Left renal pelvis (tissue), 4 donors: ENCODE measurements at regions not wholly inside any gene's neighbourhood (a gene's known extent, or its start where the extent isn't known, plus 50 kb on each side); places are given as distances from the start of the nearest gene placed in this dataset.
"Not testable (repeated sequence)": the region's sequence is repeated elsewhere in the genome, so short reads cannot be mapped to it uniquely, and the experiment has no call there.

Source experiments
- DNase-seq, 4 donors: peaks; one replicate each; pipeline ENCODE4 v3.0.0-alpha.2; 2013; ENCODE audit warnings: low read depth in 4 of 4, low spot score in 3 of 4

DNA sequence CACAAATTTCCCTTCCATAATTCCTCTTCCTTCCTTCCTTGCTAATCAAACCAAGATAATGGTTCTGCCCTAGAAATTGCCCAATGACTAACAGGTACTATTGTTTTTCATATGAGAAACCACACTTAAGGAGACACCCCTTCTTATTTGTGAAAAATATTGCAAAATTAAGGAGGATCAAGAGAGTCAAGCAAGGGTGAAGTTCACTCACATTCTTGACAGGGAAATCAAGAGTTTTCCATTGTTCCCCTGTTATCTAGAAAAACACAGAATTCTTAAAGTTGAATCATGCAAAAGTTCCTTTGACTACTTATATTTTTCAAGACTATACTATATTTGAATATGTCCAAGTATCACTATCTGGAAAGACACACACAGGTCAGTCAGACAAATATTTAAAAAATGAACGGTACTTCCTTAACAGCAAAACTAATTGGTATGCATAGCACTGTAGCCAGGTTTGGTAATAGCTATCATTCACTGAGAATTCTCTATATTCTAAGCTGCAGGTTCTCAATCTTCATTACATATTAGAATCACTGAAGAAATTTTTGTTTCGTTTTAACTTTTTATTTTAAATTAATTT, 897.2 kb downstream of the DIAPH3 start:
- DNase-seq = no peak

DNA sequence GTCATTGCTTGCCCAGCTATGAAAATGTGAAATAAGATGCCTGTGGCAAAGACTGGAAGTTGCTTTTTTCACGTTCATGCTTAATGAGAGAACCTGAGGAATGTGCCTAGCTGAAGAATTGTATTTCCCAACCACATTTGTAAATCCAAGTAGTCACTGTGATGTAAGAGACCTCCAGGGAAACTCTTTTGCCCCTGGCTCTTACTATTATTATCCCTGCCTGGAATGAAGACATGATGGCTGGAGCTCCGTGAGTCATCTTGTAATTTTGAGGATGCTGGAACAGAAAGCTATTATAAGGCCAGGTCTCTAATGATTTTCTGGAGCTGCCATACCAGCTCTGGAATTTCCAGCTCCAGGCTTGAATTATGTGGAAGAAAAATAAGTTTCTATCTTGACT, 894.3 kb downstream of the DIAPH3 start:
- no peak for DNase-seq

DNA sequence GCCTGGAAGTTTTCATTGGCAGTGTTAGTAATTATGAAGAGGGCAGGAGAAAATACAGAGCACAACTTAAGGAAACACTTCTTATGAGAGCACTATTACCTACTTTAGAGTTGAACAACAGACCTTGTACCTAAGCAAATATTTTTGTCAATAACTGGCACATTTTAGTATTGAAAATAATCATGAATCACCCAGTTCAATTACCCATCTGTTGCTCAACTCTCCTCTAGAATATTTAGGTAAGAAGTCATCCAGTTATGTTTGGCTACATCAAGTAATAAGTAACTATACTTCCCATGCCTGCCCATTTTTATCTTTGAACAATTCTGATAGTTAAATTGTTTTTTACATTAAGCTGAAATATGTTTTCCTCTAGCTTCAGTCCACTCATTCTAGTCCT, 893.4 kb downstream of the DIAPH3 start:
- DNase-seq = no peak

DNA sequence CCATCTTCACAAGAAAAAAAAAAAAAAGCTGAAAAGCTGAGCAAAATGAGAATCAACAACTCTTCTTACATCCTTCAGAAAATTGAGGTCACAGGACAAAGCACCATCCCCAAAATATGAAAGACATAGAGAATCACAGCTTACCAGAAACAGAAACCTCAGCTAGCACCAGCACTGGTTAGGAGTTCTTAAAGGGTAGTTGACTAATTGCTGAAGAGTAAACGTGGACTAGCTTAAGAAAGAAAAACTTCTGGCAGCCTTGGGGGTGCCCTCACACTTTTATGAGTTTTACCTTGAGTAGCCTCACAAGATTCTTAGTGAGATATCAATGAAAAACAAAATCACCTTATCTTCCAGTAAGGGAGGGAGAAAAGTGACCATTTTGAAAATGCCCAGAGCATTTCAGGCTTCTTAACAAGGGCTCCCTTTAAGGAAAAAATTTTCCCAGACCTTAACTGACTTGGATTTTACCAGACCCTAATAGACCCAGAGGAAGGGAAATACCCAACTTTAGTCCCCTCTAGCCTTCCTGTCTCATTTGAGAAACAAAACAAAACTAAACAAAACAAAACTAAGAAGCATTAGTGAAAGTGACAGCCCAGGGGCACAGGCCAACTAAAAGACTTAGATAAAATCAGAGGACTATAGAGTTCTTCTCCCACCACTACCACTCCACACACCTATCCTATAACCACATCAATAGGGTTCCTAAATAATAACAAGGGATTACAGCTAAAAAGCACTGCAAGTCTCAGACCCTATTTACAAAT, 888.6 kb downstream of the DIAPH3 start:
- no peak for DNase-seq

DNA sequence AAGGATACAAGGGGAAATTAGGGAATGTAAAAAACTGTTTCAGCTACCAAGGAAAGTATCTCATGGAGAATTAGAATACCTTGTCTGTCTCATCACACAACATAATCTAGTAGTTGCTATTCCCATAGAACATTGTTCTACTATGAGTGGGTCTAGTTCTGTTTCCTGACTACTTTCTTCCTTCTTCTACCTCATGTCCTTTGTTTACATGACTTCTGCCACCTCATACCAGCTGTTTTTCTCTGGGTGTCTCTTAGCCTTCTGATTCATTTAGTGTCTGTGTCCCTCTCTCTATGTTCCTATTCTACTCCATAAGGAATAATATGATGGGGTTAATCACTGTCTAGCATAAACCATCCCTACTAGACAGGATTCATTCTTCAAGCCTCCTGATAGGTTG, 887.3 kb downstream of the DIAPH3 start:
- DNase-seq = no peak

DNA sequence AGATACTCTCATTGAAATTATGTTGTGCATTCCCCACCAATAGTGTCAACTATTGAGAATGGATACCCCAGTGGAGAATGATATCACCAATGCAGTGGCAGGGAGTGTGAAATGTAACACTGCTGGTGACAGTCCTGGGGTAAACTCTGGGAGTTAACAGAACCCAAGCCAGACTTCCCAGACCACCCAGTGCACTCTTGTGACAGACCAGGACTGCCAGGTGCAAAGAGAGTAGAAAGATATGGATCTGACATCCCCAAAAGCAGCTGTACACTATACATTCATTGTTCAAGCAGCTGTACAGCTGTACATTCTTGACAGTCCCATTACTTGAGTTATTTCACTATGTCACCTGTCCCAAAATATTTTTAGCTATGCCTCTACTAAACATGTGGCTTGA, 886.6 kb downstream of the DIAPH3 start:
- DNase-seq = no peak

DNA sequence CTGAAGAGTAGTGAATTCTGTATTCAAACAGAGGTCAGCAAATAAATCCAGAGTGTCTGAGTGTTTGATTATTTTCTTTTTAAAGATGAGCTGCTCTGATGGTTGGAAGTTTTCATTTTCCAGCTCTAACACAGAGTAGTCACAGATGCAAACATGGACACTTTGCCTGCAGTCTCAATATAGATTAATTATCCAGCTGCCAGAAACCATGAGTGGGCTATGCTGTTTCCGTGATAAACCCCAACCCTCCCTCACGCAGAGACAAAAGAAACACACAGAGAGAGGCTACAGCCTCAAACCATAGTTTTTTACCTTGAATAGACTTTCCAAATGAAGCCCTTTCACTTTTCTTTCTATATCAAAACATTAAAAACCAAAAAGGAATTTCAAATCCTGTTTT, 884.7 kb downstream of the DIAPH3 start:
- no peak for DNase-seq

DNA sequence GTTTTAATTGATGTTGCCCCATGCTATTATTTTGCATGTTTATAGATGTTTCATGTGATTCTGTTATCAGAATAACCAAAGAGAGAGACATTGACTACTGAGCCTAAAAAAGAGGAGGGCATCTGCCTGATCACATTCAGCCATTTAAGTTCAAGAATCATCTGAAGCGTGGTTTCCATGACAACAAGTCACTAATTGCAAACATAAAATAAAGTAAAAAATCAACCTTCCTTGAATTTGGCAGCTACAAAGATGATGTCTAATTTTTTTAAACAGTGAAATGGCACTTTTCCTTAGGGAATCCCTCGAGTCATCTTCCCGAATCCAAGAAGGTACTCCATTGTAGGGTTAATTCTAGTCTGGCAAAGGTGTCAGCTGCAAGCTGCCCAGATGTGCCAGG, 884.2 kb downstream of the DIAPH3 start:
- DNase-seq = no peak

DNA sequence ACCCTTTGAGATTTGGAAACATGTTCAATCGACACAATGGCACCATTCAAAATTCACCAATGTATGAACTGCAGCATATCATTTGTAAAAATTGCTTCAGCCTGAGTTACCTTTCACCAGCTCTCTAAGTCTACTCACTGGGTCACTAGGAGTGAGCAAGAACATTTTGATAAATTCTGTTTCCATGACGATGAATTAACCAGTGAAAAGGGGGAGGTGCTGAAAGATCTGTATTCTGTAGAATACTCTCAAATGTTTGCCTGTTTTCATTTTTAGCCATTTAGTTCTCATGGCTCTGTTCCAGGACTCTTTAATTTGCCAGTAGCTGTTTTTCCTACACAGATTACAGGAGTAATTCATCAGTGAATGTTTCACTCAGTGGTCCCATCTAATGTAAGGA, 883.4 kb downstream of the DIAPH3 start:
- no peak for DNase-seq

DNA sequence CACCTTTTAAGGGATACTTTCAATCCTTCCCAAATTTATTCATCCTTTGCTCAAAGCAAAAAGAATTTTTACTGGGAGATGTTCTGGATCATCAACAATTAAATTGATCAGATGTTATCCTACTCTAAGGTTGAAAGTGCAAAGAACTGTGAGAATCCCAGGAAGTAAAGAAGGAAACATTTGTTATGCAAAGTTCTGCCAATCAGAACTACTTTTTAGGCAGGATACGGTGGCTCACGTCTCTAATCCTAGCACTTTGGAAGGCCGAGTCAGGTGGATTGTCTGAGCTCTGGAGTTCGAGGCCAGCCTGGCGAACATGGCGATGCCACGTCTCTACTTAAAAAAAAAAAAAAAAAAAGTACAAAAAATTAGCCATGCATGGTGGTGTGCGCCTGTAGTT, 882.3 kb downstream of the DIAPH3 start:
- no peak for DNase-seq

DNA sequence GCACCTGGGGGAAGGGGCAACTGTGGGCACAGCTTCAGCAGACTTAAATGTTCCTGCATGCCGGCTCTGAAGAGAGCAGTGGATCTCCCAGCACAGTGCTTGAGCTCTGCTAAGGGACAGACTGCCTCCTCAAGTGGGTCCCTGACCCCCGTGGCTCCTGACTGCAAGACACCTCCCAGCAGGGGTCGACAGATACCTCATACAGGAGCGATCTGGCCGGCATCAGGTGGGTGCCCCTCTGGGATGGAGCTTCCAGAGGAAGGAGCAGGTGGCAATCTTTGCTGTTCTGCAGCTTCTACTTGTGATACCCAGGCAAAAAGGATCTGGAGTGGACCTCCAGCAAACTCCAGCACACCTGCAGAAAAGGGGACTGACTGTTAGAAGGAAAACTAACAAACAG, 871.5 kb downstream of the DIAPH3 start:
- not testable (repeated sequence) for DNase-seq

DNA sequence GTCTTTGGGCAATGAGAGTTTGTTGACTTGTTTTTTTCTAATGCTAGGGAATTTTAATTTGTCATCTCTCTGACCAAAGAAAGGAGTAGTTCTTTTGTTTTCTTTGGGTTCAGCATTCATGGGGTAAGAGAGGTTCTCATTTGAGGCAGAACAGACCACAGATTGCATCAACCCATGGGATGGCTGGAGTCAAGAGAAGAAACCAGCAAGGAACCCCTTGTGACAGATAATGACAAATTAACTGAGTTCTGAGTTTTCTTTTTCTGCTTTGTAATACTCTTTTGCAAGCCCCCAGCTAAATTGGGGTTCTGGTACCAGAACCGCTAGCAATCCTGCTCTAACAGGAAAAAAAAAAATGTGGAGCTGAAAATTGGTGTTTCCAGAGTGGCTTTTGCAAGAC, 864.1 kb downstream of the DIAPH3 start:
- DNase-seq = no peak

DNA sequence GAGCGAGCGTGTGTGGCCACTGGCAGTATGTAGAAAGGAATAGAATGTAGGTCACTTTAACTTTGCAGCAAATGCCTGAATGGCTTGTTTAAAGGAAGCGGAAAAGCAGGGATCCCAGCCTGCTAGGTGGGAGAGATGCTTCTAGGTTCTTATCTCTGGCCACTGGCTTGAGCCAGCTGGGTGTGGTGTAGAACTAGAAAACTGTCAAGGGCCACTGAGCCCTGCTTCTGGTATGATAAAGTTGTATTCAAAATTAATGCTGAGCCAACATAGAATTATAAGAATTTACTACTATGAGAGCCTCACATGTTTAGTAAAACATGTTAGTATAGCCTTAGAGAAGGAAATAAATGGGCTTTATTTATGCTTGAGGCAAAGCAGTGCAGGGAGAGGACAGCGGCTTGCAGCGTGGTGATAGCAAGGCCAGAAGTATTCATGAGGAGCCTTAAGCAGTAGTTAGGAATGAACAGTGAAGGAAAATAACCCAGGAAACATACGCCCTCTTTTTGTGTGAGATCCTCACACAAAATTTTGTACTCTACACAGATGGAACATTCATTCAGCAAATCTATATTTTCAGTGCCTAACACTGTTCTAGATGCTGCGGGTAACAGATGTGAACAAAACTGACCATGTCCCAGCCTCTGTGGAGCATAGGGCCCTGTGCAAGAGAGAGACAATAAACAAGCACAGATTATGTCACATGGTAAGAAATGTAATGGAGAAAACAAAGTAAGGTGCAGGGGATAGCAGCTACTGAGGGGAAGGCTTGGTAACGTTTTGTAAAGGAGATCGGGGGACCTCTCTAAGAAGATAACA, 863.2 kb downstream of the DIAPH3 start:
- no peak for DNase-seq

DNA sequence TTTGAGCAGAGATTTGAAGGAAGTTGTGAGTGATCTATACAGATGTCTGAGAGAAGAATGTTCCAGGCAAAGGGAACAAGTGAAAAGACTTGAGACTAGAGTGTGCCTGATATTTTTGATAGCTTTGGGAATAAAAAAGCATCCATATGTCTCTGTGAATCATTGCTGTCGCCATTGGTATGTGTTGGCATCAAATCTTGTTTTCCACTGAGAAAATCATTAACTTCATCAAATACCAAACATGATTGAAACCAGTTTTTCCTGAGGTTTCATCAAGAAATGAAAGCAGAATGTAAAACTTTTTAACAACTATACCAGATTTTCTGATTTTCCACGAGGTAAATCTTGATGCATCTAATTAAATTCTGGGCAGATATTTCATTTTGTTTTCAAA, 862.6 kb downstream of the DIAPH3 start:
- no peak for DNase-seq

DNA sequence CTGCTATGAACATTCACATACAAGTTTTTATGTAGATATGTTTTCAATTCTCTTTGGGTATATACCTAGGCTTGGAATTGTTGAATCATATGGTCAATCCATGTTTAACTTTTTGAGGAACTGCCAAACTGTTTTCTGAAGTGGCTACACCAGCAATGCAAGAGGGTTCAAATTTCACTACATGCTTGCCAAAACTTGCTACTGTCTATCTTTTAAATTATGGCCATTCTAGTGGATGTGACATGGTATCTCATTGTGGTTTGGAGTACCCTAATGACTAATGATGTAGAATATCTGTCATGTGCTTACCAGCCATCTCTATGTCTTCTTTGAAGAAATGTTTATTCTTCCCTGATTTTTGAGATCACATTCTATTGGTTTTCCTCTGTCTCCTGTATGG, 860.3 kb downstream of the DIAPH3 start:
- no peak for DNase-seq

DNA sequence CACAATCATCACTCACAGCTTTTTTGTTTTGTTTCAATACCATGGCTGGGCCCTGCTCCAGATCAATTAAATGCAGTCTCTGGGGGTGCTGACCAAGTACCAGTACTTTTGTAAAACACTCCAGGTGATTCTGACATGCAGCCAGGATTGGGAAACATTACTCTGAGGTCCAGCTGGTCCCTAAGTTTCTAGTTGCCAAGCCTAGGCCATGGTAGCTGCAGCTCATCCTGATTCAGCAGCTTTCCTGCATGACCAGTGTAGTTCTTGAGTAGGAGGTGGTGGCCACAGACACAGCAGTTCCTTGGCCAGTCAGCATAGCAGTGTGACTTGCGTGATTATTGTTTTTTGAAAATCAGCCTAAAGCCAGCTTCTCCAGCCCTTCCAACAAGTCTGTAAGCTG, 859.1 kb downstream of the DIAPH3 start:
- DNase-seq = no peak

DNA sequence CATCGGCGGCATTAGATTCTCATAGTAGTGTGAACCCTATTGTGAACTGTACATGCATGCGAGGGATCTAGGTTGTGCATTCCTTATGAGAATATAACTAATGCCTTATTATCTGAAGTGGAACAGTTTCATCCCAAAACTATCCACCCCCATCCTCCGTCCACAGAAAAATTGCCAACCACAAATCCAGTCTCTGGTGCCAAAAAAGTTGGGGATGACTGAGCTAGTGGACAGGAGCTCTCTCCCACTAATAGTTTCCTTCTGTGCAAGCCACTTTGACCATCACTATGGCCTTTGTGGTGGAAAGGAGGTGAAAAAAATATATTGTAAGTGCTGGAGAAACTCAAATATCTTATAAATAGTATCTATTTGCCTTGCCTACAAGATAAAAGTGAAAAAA, 857.8 kb downstream of the DIAPH3 start:
- no peak for DNase-seq

DNA sequence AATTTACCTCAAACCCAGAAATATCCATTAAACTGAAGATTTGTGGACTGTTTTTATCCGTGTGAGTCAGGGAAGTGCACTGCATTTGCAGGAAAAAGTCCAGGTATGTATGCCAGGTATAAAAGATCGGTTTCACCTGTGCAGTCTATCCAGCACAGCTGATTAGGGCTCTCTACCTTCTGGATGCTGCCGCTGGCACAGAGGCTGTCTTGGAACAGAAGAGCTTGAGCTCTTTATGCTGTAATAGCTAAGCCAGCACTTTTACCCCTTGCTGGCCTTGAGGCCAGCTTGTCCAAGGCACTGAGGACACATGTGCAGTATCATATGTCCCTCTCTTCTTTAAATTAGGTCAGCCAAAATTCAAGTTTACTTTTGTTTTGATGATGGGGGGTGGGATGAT, 851.0 kb downstream of the DIAPH3 start:
- DNase-seq = no peak

DNA sequence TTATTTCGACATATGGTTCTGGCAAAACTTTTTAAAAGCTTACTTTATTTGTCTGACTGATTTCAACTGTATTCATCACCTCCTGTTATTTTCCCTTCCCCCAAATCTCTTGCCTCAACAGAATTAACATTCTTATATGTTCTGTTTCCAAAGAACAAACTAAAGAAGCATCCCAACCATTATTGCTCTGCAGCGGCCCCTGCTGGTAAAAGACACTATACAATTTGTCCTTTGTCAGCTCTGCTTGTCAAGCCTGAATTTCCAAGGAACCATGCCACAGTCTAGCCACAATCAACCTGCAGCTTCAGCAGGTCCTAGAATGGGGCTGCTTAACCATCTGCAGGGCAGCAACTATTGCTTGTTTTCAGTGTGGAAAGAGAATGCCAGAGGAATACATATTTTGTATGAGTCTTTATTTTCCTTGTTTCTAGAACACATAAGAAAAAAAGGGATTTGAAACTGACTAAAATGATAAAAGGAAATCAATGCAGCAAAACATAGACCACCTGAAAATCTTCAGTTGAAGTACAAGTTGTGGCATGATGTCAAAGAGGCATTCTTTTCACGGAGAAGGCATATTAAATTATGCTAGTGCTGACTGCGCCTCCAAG, 845.3 kb downstream of the DIAPH3 start:
- peak; percentile 48 to 71 (median 70) for DNase-seq

DNA sequence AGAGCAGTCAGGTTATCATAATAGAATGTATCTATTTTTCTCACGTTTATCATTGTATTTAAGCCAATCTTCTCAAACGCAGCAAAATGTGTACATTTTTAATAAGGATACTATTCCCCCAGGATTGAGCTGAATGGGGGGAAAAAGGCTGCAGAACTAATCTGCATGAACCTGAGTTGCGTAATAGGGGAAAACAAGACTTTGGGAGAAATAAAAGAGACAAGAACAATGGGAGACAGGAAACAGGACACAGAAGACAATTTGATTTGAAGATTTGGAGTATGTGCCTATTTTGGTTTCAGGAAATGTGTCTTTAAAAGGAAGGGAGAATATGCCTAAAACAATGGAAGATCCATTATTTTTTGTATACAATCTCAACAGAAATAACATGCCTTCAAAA, 844.5 kb downstream of the DIAPH3 start:
- no peak for DNase-seq

DNA sequence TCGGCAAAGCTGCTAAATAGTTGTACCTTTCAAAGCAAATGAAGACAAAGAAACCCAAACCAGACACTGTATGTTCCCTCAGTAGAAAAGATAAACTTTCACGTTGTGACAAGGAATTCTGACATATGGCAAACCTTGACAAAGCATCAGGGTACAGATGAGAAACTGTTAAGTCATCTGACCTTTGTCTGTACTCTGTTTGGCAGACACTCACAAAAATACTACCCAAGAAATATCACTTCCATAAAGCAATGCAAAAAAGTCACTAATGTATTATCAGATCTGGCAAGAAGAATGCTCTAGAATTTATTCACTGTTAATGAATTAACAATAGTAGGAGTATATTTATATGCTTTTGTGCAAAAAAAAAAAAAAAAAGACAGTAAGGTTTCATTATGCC, 843.7 kb downstream of the DIAPH3 start:
- no peak for DNase-seq
